A673 (cell line): ENCODE measurements at regions not wholly inside any gene's neighbourhood (a gene's known extent, or its start where the extent isn't known, plus 50 kb on each side); places are given as distances from the start of the nearest gene placed in this dataset.

Experiments
- BruUV-seq: library from RNA; stranded (reverse); fragments of 400-500 nt; replicated peaks from 2 replicates; lab custom pipeline; 2021; lab: Mats Ljungman, UMichigan
- CTCF ChIA-PET: fragments of 300-600 bp; sonication (Branson Sonifier 250); formaldehyde crosslinking; loops from one replicate; lab custom pipeline; 2022; ENCODE audit warnings: antibody characterized with exemption; lab: Charles Lee
- POLR2A ChIA-PET: fragments of 300-600 bp; sonication (Branson Sonifier 250); formaldehyde crosslinking; loops from one replicate; lab custom pipeline; 2022; ENCODE audit warnings: antibody characterized with exemption; ENCODE audit not compliant: low non-redundant PET; lab: Charles Lee
- DNase-seq: peaks from one replicate; pipeline ENCODE4 v3.0.0-alpha.2; 2015; ENCODE audit warnings: low spot score
- H3K27ac ChIP-seq: fragments of 200-600 bp; sonication (generic); 2 replicates; pipeline ENCODE4 v1.5.1; 2016; ENCODE audit warnings: mixed run types, low read depth, mild to moderate bottlenecking, mixed read lengths, antibody characterized with exemption, low read length; ENCODE audit not compliant: poor library complexity, severe bottlenecking
- H3K27me3 ChIP-seq: fragments of 200-600 bp; sonication (generic); replicated peaks from 2 replicates; pipeline ENCODE4 v1.6.1; 2017; ENCODE audit warnings: mixed run types, low read depth, mild to moderate bottlenecking, mixed read lengths, antibody characterized with exemption, low read length; ENCODE audit not compliant: insufficient read depth, poor library complexity
- H3K36me3 ChIP-seq: fragments of 200-600 bp; sonication (generic); 2 replicates; pipeline ENCODE4 v1.6.1; 2016; ENCODE audit warnings: mixed run types, mild to moderate bottlenecking, mixed read lengths, antibody characterized with exemption, low read length; ENCODE audit not compliant: insufficient read depth, poor library complexity, severe bottlenecking
- H3K4me1 ChIP-seq: fragments of 200-600 bp; sonication (generic); 2 replicates; pipeline ENCODE4 v1.6.1; 2017; ENCODE audit warnings: mixed run types, mild to moderate bottlenecking, mixed read lengths, antibody characterized with exemption, low read length; ENCODE audit not compliant: insufficient read depth, poor library complexity, severe bottlenecking
- H3K4me3 ChIP-seq: fragments of 200-600 bp; sonication (generic); 2 replicates; pipeline ENCODE4 v1.5.1; 2016; ENCODE audit warnings: low read depth, mixed run types, mild to moderate bottlenecking, mixed read lengths, low read length; ENCODE audit not compliant: poor library complexity, severe bottlenecking
- H3K9me3 ChIP-seq: fragments of 200-600 bp; sonication (generic); 2 replicates; pipeline ENCODE4 v1.6.1; 2016; ENCODE audit warnings: mixed run types, low read depth, mild to moderate bottlenecking, mixed read lengths, antibody characterized with exemption, low read length; ENCODE audit not compliant: poor library complexity, severe bottlenecking
- CTCF ChIP-seq: fragments of 300-800, 200-600 bp; sonication (generic); conservative IDR thresholded peaks from 2 replicates; pipeline ENCODE4 v1.5.1; 2017; ENCODE audit warnings: low read depth, mild to moderate bottlenecking, antibody characterized with exemption, low read length, moderate library complexity, mixed read lengths
- EZH2 ChIP-seq: fragments of 200-600 bp; sonication (generic); IDR thresholded peaks from 2 replicates; pipeline ENCODE4 v1.6.1; 2017; ENCODE audit warnings: borderline replicate concordance, low read depth, mild to moderate bottlenecking, mixed read lengths, antibody characterized with exemption, low read length; ENCODE audit not compliant: poor library complexity, severe bottlenecking
- intact Hi-C: fragments of 100-400 bp; cut with micrococcal nuclease; formaldehyde crosslinking; loops from one replicate; pipeline ENCODE4 v1.10.0; 2022; ENCODE audit not compliant: unreplicated experiment

- Histone ChIP-seq H3K36me3 (no peaks in the 10 kb centered on the region), H3K27me3 (no peaks in the 10 kb centered on the region), H3K4me3 (no peak overlapping the region), H3K4me1 (no peaks in the 10 kb centered on the region), H3K27ac (no peak overlapping the region), H3K9me3 (no peaks in the 10 kb centered on the region)
- TF ChIP-seq EZH2: no peak
- no peak for TF ChIP-seq CTCF
- BruUV-seq: no TSS peak
- DNase-seq: no peak
- CTCF ChIA-PET: no interaction called here
- intact Hi-C loops: no loop called here
- POLR2A ChIA-PET: no interaction called here
Observed at GRCh38 chr10:92790440-92790839, 57.9 kb upstream of the EXOC6 start.

DNA sequence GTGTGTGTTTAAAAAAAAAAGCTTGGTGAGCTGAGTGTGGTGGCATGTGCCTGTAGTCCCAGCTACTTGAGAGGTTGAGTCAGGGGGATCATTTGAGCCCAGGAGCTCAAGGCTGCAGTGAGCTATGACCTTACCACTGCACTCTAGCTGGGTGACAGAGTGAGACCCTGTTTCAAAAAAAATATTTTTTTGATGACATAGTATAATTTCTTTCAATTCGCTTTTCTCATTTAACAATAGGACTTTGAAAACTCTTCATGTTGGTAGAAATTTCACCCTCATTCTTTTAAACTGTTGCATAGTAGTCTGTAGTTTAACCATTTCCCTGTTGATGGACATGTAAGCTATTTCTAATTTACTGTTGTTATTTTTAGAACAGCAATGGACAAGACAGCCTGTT is 55.7 kb upstream of the EXOC6 start:
- DNase-seq: no peak
- BruUV-seq: no TSS peak
- Histone ChIP-seq H3K27ac (no peak overlapping the region), H3K27me3 (no peaks in the 10 kb centered on the region), H3K4me1 (no peaks in the 10 kb centered on the region), H3K9me3 (no peaks in the 10 kb centered on the region), H3K36me3 (no peaks in the 10 kb centered on the region), H3K4me3 (no peak overlapping the region)
- TF ChIP-seq CTCF: no peak
- POLR2A ChIA-PET: no interaction called here
- intact Hi-C loops: no loop called here
- CTCF ChIA-PET: no interaction called here
